Psoas muscle (tissue), 7 donors: ENCODE measurements at regions not wholly inside any gene's neighbourhood (a gene's known extent, or its start where the extent isn't known, plus 50 kb on each side); places are given as distances from the start of the nearest gene placed in this dataset.

Experiments used
- ATAC-seq, 4 donors: fragments of 200-7000 bp; cut with Tn5 transposase; one replicate each; pipeline ENCODE4 v1.9.1; 2020; ENCODE audit warnings: moderate library complexity in 3 of 4, mild to moderate bottlenecking in 2 of 4
- DNase-seq, 2 donors: peaks; one replicate each; pipeline ENCODE4 v3.0.0-alpha.2; 2020
- H3K27ac ChIP-seq: fragments of 200-600 bp; one replicate; pipeline ENCODE4 v1.8.0; 2022
- H3K27me3 ChIP-seq, 3 donors: fragments of 200-600 bp in 1 of 3; one replicate each; pipeline versions ENCODE4 v1.6.1 to v1.8.0; 2013 to 2022; ENCODE audit warnings: low read length in 2 of 3, mild to moderate bottlenecking in 2 of 3, moderate library complexity in 1 of 3; ENCODE audit not compliant: insufficient read depth in 3 of 3
- H3K36me3 ChIP-seq, 2 donors: fragments of 200-600 bp in 1 of 2; one replicate each; pipeline versions ENCODE4 v1.6.1 to v1.8.0; 2013 to 2022; ENCODE audit warnings: low read depth in 1 of 2, mild to moderate bottlenecking in 1 of 2, moderate library complexity in 1 of 2; ENCODE audit not compliant: insufficient read depth in 1 of 2
- H3K4me1 ChIP-seq: fragments of 200-600 bp; one replicate; pipeline ENCODE4 v1.8.0; 2022
- H3K4me3 ChIP-seq: fragments of 200-600 bp; one replicate; pipeline ENCODE4 v1.8.0; 2022; ENCODE audit warnings: mild to moderate bottlenecking
- H3K9me3 ChIP-seq: fragments of 200-600 bp; one replicate; pipeline ENCODE4 v1.8.0; 2022
- CTCF ChIP-seq: fragments of 200-600 bp; IDR thresholded peaks from one replicate; pipeline ENCODE4 v1.8.0; 2022; ENCODE audit warnings: antibody characterized with exemption
- whole genome bisulfite sequencing, 3 donors: extraction: QIAGEN DNeasy Blood & Tissue Kit; methylation state at CpG; one replicate each; pipeline versions ENCODE4 v1.1.6 to v1.1.7; 2013; 5-methylcytosine and 5-hydroxymethylcytosine counted together
- intact Hi-C, 2 donors: fragments of 100-400 bp; cut with DNase I; formaldehyde crosslinking; loops; one replicate each; pipeline versions ENCODE4 v1.11.0 to v1.14.2; 2022
- donor health status: healthy with polysubstance abuse.
- donor health status: DM: no; HTN: no; CAD: no; lungs with moderate emphysema.
- donor health status: Bipolar disorder and iron deficiency.
- donor health status: healthy.
- donor health status: DM: yes; HTN: yes; CAD: no.
- donor health status: DM: no; HTN: no; CAD: no.
- donor health status: DM: yes; HTN: yes; CAD: no.

GRCh38 chr11:128222245-128222884, 365.0 kb downstream of the ETS1 start:
- intact Hi-C loops, result no loop called here
- H3K4me1 ChIP-seq, result no peaks in the 10 kb centered on the region
- H3K27ac ChIP-seq, result no peak overlapping the region
- no peak overlapping the region for H3K4me3 ChIP-seq
- WGBS, 3 donors, result 74 to 79% (median 78%) methylated on average over 5 of the region's 5 CpGs
- DNase-seq (no peak), ATAC-seq (no peak)
- no peak for TF ChIP-seq CTCF
- H3K9me3 ChIP-seq, result no peaks in the 10 kb centered on the region
- no peaks in the 10 kb centered on the region for H3K27me3 ChIP-seq
- H3K36me3 ChIP-seq, result no peaks in the 10 kb centered on the region

- DNase-seq, result no peak
- Histone ChIP-seq H3K36me3 (no peaks in the 10 kb centered on the region), H3K9me3 (no peaks in the 10 kb centered on the region), H3K4me3 (no peak overlapping the region), H3K4me1 (no peaks in the 10 kb centered on the region), H3K27ac (no peak overlapping the region), H3K27me3 (no peaks in the 10 kb centered on the region)
- ATAC-seq, result no peak
- WGBS, 3 donors, result 71 to 80% (median 71%) methylated on average over 4 of the region's 4 CpGs
- intact Hi-C loops, result no loop called here
- no peak for TF ChIP-seq CTCF
Measured at GRCh38 chr11:128219731-128220120, 367.6 kb downstream of the ETS1 start.

GRCh38 chr11:128216198-128216597, 371.2 kb downstream of the ETS1 start:
- intact Hi-C loops, result no loop called here

GRCh38 chr11:128215238-128215882, 372.0 kb downstream of the ETS1 start:
- 91 to 97% (median 94%) methylated on average over 26 to 28 of the region's 28 CpGs for WGBS, 3 donors
- no peaks in the 10 kb centered on the region for H3K36me3 ChIP-seq
- no peak for ATAC-seq
- intact Hi-C loops, result no loop called here
- no peak for DNase-seq
- H3K4me1 ChIP-seq, result no peaks in the 10 kb centered on the region
- no peaks in the 10 kb centered on the region for H3K27me3 ChIP-seq
- H3K9me3 ChIP-seq, result no peaks in the 10 kb centered on the region
- H3K4me3 ChIP-seq, result no peak overlapping the region
- no peak overlapping the region for H3K27ac ChIP-seq
- TF ChIP-seq CTCF, result no peak

More at GRCh38 chr11:128216198-128216597, 371.2 kb downstream of the ETS1 start:
- Histone ChIP-seq H3K27me3 (no peaks in the 10 kb centered on the region), H3K4me3 (no peak overlapping the region), H3K27ac (no peak overlapping the region), H3K9me3 (no peaks in the 10 kb centered on the region), H3K4me1 (no peaks in the 10 kb centered on the region), H3K36me3 (no peaks in the 10 kb centered on the region)
- no peak for TF ChIP-seq CTCF
- no peak for DNase-seq
- no peak for ATAC-seq
- WGBS, 3 donors, result 88 to 100% (median 97%) methylated on average over 1 of the region's 1 CpG
